ENCODE measurements at regions not wholly inside any gene's neighbourhood (a gene's known extent, or its start where the extent isn't known, plus 50 kb on each side); places are given as distances from the start of the nearest gene placed in this dataset.

DNA sequence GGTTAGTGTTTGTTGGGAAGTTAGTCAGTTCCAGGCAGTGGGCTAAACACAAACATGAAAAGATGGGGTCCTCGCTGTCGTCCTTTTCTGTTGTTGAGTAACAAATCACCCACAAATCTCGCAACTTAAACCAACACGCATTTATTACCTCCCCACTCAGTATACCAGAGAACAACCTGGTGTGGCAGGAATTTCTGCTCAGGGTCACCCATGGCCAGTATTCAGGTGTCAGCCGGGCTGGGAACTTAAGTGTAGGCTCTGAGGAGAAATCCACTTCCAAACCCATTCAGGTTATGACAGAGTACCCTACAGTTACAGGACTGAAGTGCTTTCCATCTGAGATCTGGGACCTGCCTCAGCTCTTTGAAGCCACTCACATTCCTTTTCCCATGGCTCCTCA, 73.6 kb upstream of the SP4 start:
- Histone ChIP-seq H3K27ac (no peak overlapping the region), H3K27me3 (no peaks in the 10 kb centered on the region), H3K4me1 (ENCODE audit: low read depth) (no peaks in the 10 kb centered on the region), H3K9me3 (ENCODE audit: low read depth) (no peaks in the 10 kb centered on the region), H3K4me3 (no peak overlapping the region), H3K36me3 (no peaks in the 10 kb centered on the region)
- DNase-seq (ENCODE audit: low read depth in 1 of 2, low spot score in 1 of 2): no peak
- TF ChIP-seq, protein P1, sequence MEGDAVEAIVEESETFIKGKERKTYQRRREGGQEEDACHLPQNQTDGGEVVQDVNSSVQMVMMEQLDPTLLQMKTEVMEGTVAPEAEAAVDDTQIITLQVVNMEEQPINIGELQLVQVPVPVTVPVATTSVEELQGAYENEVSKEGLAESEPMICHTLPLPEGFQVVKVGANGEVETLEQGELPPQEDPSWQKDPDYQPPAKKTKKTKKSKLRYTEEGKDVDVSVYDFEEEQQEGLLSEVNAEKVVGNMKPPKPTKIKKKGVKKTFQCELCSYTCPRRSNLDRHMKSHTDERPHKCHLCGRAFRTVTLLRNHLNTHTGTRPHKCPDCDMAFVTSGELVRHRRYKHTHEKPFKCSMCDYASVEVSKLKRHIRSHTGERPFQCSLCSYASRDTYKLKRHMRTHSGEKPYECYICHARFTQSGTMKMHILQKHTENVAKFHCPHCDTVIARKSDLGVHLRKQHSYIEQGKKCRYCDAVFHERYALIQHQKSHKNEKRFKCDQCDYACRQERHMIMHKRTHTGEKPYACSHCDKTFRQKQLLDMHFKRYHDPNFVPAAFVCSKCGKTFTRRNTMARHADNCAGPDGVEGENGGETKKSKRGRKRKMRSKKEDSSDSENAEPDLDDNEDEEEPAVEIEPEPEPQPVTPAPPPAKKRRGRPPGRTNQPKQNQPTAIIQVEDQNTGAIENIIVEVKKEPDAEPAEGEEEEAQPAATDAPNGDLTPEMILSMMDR (IDR thresholded peaks at IDR 0.05; ENCODE audit: low read depth, low read length): no peak

- no peaks in the 10 kb centered on the region for H3K4me1 ChIP-seq (ENCODE audit: low read depth)
- H3K27ac ChIP-seq: no peak overlapping the region
- TF ChIP-seq, protein P1 (IDR thresholded peaks at IDR 0.05; ENCODE audit: low read depth, low read length): no peak
- no peak overlapping the region for H3K4me3 ChIP-seq
- no peaks in the 10 kb centered on the region for H3K9me3 ChIP-seq (ENCODE audit: low read depth)
- DNase-seq (ENCODE audit: low read depth in 1 of 2, low spot score in 1 of 2): no peak
- no peaks in the 10 kb centered on the region for H3K36me3 ChIP-seq
- no peaks in the 10 kb centered on the region for H3K27me3 ChIP-seq
Measured at GRCh38 chr7:21355406-21355874, 72.4 kb upstream of the SP4 start.

- no peaks in the 10 kb centered on the region for H3K36me3 ChIP-seq
- no peak overlapping the region for H3K4me3 ChIP-seq
- H3K27ac ChIP-seq: no peak overlapping the region
- no peaks in the 10 kb centered on the region for H3K27me3 ChIP-seq
- TF ChIP-seq, protein P1 (IDR thresholded peaks at IDR 0.05; ENCODE audit: low read depth, low read length): no peak
- no peaks in the 10 kb centered on the region for H3K9me3 ChIP-seq (ENCODE audit: low read depth)
- no peak for DNase-seq (ENCODE audit: low read depth in 1 of 2, low spot score in 1 of 2)
- peaks cover 3% of the 10 kb centered on the region for H3K4me1 ChIP-seq (ENCODE audit: low read depth)
Measured at GRCh38 chr7:21356616-21357015, 71.3 kb upstream of the SP4 start.

GRCh38 chr7:21357151-21358097, 70.5 kb upstream of the SP4 start:
- H3K27me3 ChIP-seq: no peaks in the 10 kb centered on the region
- H3K4me3 ChIP-seq: no peak overlapping the region
- peaks cover 3% of the 10 kb centered on the region for H3K4me1 ChIP-seq (ENCODE audit: low read depth)
- TF ChIP-seq, protein P1 (IDR thresholded peaks at IDR 0.05; ENCODE audit: low read depth, low read length): no peak
- no peak overlapping the region for H3K27ac ChIP-seq
- DNase-seq (ENCODE audit: low read depth in 1 of 2, low spot score in 1 of 2): no peak
- no peaks in the 10 kb centered on the region for H3K9me3 ChIP-seq (ENCODE audit: low read depth)
- H3K36me3 ChIP-seq: no peaks in the 10 kb centered on the region

GRCh38 chr7:21358648-21359047, 69.2 kb upstream of the SP4 start:
- H3K4me1 ChIP-seq (ENCODE audit: low read depth): peaks cover 3% of the 10 kb centered on the region
- TF ChIP-seq, protein P1 (IDR thresholded peaks at IDR 0.05; ENCODE audit: low read depth, low read length): no peak
- no peaks in the 10 kb centered on the region for H3K9me3 ChIP-seq (ENCODE audit: low read depth)
- no peaks in the 10 kb centered on the region for H3K36me3 ChIP-seq
- no peak for DNase-seq (ENCODE audit: low read depth in 1 of 2, low spot score in 1 of 2)
- no peak overlapping the region for H3K4me3 ChIP-seq
- no peak overlapping the region for H3K27ac ChIP-seq
- no peaks in the 10 kb centered on the region for H3K27me3 ChIP-seq
